Fibroblast of peridontal ligament (primary cell): ENCODE measurements at regions not wholly inside any gene's neighbourhood (a gene's known extent, or its start where the extent isn't known, plus 50 kb on each side); places are given as distances from the start of the nearest gene placed in this dataset.

ENCODE experiments used
- DNase-seq: peaks from one replicate; pipeline ENCODE4 v3.0.0-alpha.2; 2010; ENCODE audit errors: extremely low read depth

DNA sequence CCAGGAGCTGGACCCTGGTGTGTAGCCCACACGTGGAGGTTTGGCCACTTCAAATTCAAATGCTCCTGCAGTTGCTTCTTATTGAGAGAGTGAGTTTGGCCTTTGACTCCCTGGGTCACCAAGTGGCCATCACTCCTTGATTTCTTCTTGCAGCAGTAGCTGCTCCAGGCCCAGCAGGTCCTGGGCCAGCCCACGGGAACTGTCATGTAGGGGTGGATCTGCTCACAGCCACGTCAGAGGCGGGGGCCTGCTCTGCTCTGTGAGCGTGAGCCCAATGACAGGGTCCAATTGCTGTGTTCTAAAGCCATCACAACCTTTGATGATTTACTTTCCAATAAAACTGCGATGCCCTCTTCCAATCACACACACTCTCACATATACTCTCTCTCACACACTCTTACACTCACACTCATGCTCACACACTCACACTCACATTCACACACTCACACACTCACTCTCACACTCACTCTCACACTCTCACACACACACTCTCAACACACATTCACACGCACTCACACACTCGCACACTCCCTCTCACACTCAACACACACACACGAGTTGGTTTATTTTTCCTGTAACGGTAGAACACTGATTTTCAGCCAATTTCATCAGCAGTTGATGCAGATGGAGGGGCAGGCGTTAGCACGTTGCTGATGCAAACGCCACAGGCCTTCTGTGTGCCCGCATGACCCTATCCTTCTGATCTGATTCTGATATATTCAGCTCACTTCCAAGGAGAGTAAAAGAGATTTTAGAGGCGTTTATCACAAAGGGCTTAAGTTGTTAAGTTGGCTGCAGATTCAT, 210.7 kb upstream of the PPP2R2D start:
- DNase-seq: no peak

DNA sequence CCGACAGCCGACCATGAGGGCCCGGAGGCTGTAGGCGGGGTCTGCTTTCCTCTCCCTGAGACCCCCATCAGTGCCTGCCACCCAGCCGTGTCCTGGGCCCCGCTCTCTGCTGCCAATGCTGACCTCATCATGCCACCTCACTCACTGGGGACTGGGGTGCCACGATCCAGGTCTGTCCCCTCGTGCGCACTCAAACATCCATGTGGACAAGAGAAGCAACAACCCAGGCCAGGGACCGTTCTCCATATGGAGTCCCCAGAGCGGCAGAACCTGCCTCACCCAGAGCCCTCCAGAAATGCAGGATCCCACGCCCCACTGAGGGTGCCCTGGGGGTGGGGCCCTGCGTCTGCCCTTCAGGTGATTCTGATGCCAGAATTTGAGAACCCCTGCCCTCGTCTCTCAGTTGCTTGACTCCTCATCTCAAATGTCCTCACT, 210.0 kb upstream of the PPP2R2D start:
- DNase-seq: no peak

DNA sequence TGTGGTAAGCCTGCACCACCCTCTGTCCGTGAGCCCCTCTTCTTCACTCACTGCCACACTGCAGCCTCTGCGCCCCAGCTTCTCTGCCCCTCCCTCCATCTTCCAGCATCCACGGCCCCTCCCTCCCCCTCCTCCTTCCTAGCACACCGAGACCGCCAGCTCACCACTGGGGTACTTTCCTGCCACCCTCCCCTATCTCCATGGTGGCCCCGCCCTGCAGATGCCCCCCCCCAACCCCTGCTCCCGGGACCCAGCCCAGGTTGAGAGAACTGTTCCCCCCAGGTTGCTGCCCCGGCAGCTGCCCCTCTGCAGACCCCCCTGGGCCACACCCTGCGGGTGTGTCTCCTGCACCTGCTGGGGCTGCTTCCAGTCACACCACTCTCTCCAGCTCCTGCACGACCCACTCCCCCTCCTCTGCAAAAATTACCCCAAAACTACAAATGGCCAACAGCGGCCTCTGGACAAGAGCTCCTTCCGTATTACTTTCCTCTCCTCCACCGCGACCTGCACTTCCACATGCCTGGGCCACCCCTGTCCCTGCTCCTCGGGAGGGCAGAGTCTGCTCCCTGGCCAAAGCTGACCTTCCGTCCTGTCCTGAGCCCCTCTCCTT, 209.2 kb upstream of the PPP2R2D start:
- no peak for DNase-seq

GRCh38 chr10:131692176-131692575, 208.6 kb upstream of the PPP2R2D start:
- DNase-seq: no peak

DNA sequence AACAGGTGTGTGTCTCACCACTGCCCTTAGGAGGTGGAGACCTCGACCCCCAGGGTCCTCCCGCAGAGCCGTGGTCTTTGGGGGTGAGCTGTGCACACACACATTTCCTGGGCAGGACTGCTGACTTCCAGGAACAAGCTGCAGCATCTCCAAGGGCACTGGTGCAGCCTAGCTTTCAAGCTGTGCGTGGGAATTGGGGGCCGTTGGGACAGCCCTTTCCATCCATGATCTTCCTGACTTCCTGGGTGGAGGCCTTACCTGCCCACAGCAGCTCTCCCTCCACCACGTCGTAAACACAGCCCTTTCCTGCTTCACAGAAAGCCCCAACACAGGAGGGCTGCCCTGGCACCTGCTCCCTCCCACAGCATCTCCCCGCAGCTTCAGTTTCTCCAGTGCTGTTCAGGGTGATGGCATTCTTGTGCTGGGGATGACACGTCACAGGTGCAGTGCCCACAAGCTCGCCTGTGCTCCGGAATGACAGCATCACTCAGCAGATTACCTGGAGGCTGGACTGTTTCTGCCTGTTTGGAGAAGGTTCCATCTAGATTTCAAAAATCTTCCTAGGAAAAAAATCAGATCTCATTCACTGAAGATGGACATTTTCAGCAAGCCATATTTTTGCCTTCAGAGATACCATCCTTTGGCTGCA, 208.0 kb upstream of the PPP2R2D start:
- DNase-seq: no peak

DNA sequence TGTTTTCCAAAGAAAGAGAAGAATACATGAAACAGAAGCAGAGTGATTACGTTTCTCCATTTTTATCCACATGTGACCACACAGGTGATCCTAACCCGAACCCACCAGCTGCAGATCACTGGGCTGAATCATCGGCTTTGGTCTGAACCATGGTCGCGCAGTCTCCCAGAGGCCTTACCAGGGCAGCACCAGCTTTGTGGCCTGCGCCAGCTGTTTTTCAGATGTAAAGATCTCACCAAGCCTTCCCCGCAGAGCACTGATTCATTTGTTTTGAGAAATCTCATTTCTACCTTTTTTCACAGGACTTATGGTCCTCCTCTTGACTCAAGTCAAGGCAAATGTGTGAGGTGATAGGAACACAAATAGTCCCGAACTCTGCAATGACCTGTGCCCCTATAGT, 207.0 kb upstream of the PPP2R2D start:
- DNase-seq: no peak

- no peak for DNase-seq
Observed at GRCh38 chr10:131694168-131694780, 206.5 kb upstream of the PPP2R2D start.

- DNase-seq: no peak
Observed at GRCh38 chr10:131694781-131695495, 205.9 kb upstream of the PPP2R2D start.

DNA sequence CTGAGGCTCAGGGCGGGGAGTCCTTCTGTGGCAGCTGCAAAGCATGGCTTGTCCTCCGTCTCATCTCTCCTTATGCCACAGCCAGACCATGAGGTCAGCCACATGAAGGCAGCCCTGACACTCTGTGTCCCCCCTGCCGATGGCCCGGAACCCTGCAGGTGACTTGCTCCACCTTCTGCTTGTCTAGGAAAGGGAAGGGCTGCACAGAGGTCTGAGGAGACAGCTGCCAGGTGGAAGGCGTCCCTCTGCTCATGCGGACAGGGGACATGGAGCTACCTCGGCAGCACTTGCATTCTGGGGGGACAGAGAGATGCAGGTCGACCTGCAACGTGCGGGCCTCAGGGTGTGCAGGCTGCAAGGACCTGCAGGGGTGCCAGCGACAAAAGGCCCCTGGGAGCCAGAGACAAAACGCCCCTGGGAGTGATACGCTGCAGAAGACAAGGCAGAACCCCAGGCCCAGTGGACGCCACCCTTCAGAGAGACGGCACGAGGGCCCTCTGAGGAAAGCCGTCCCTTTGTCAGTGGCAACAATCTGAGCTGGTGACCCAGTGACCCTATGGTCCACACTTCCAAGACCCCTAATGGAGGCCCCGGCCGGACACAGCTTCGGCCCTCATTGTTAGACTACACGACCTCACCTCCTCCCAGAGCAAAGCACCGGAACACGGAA, 205.2 kb upstream of the PPP2R2D start:
- no peak for DNase-seq

DNA sequence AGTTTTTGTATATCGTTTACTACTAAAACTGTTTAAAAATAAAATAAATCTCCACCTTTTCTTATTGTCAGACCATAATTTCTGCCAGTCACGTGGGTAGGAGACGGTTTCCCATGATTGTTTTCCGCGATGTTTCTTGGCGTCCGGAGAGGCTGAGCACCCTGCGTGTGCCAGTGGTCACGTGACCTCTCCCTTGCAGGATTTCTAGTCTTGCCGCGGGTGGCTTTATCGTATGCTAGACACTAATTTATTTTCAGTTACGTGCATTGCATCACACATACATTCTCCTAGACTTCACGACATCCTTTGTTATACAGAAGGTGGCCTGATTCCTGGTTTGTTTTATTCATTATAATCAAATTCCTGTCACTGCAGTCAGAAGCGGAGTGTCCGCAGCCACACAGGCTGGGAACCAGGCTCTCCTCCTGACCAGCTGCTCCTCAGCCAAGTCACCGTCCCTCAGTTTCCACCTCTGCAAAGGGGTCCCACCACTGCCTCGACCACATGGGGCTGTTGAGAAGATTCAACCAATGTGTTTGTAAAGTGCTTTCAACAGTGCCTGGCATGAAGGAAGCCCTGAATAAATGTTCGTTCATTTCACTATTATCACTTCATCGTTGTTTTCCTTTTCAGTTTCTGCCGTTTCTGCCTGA, 203.2 kb upstream of the PPP2R2D start:
- DNase-seq: no peak

- no peak for DNase-seq
Observed at GRCh38 chr10:131698232-131698631, 202.6 kb upstream of the PPP2R2D start.

- DNase-seq: no peak
Observed at GRCh38 chr10:131698986-131699385, 201.8 kb upstream of the PPP2R2D start.

DNA sequence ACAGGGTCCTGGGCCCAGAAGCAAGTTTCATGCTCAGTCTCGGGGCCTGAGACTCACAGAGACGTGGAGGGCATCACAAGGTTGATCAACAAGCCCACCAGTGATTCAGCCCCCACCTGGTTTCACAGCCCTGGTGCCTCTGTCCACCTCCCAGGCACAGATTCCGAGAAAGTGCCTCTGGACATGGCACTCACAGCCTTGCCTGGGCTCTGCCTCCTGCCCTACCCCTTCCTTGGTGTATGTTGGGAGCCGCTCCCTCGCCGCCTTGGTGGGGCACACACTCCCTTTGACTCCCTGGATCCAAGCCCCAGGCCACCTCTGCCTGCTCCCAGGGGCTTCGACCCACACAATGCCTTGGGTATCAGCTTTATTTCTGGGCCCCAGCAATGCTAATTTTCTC, 200.8 kb upstream of the PPP2R2D start:
- no peak for DNase-seq

GRCh38 chr10:131700506-131700905, 200.3 kb upstream of the PPP2R2D start:
- DNase-seq: no peak

DNA sequence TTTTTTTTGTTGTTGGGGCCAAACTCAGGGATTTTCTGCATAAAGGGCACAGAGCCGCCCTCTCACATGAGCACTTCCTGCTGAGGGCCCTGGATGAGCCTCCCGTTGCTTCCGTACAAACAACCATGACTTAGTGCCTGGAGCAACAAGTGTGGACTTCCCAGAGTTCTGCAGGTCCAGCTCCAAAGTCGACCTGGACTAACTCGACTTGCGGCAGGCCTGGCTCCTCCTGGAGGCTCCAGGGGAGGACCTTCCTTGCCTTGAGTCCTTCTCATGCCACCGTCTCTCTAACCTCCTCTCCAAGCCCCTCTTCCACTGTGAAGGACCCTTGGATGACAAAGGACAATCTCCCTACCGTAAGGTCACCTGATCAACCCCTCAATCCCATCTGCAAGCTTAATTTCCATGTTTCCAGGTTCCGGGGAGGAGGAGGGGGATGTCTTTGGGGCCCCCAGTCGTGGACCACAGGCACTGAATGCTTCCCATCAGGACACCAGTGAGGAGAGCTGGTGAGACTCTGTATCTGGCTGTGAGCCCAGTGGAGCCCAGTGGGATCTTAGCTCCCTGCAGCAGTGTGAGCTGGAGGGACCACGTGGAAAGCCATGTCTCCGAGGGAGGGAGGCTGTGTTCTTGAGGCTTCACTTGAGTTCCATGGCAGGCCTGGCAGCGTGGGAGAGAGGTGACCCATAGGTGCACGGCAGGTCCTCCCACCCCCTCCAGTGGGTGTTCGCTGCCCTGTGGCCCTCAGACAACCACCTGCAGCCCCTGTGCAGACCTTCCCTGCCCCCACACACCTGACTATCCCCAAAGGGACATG, 199.5 kb upstream of the PPP2R2D start:
- DNase-seq: no peak

- DNase-seq: no peak
Observed at GRCh38 chr10:131702531-131703356, 198.1 kb upstream of the PPP2R2D start.

- no peak for DNase-seq
Observed at GRCh38 chr10:131703541-131703940, 197.3 kb upstream of the PPP2R2D start.

- DNase-seq: no peak
Observed at GRCh38 chr10:131703941-131704340, 196.9 kb upstream of the PPP2R2D start.

DNA sequence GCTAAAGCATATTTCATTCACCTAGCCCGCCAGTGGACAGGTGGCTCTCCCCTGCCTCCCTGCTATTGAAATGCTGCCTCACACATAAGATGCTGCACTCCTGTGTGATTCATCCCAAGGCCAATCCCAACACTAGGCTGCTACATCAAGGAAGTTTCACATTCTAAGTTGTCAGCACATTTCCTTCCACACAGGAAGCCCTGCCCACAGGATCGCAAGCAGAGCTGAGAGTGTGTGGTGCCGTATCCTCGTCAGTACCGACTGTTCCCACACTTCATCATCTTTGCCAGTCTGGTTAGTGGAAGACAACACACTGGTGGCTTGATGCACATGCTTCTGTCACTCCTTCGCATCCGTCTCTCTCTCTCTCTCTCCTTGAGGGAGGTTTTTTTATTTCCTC, 194.3 kb upstream of the PPP2R2D start:
- DNase-seq: no peak
